ENCODE measurements at regions not wholly inside any gene's neighbourhood (a gene's known extent, or its start where the extent isn't known, plus 50 kb on each side); places are given as distances from the start of the nearest gene placed in this dataset.
A peak's percentile ranks its signal among the peaks of the same experiment; 100 is the strongest.

DNA sequence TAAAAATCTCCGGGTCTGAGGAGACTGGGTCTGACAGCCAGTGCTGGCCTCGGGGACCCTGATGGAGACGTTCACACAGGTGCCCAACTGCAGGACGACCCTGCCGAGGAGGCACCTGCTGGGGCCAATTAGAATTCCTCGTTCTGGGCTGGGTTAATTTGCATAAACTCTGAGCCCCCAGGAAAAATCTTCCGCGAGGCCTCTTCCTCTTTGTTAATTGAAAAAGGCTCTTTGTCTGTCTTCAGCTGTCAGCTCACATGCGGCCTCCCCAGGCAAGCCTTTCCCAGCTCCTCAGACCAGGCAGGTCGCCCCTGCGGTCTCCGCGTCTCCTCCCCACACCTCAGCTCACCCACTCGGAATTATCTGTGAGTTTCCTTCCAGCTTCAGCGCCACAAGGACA, 400.2 kb downstream of the SEC14L1 start:
- DNase-seq: peak in 1 of 2 experiments; percentile 25
- no peaks in the 10 kb centered on the region for H3K9me3 ChIP-seq (replicated peaks)
- H3K36me3 ChIP-seq: no peaks in the 10 kb centered on the region
- H3K4me1 ChIP-seq: no peaks in the 10 kb centered on the region
- no peak overlapping the region for H3K4me3 ChIP-seq
- H3K27me3 ChIP-seq: no peaks in the 10 kb centered on the region; the same call in 1 of the 2 replicates
- H3K27ac ChIP-seq: no peak overlapping the region

DNA sequence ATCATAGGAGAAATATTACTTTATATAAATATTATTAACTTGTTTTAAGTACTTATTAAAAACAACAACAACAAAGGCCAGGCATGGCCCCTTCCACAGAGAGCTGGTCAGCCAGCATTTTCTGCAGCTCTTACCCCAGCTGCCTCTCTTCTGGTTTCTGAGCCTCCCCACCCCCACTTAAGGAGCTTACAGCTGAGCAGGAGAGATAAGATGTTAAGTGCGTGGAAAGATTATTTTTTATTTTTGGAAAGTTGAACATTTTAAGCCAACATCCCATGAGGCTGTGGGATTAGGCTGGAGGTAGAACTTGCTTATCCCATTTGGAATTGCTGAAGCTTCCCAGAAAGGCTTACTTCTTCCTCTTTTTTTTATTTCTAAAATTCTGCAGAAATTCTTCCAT, 401.2 kb downstream of the SEC14L1 start:
- Histone ChIP-seq H3K27me3 (no peaks in the 10 kb centered on the region; the same call in 1 of the 2 replicates), H3K27ac (no peak overlapping the region), H3K36me3 (no peaks in the 10 kb centered on the region), H3K9me3 (replicated peaks) (no peaks in the 10 kb centered on the region), H3K4me3 (no peak overlapping the region), H3K4me1 (no peaks in the 10 kb centered on the region)
- DNase-seq: no peak

DNA sequence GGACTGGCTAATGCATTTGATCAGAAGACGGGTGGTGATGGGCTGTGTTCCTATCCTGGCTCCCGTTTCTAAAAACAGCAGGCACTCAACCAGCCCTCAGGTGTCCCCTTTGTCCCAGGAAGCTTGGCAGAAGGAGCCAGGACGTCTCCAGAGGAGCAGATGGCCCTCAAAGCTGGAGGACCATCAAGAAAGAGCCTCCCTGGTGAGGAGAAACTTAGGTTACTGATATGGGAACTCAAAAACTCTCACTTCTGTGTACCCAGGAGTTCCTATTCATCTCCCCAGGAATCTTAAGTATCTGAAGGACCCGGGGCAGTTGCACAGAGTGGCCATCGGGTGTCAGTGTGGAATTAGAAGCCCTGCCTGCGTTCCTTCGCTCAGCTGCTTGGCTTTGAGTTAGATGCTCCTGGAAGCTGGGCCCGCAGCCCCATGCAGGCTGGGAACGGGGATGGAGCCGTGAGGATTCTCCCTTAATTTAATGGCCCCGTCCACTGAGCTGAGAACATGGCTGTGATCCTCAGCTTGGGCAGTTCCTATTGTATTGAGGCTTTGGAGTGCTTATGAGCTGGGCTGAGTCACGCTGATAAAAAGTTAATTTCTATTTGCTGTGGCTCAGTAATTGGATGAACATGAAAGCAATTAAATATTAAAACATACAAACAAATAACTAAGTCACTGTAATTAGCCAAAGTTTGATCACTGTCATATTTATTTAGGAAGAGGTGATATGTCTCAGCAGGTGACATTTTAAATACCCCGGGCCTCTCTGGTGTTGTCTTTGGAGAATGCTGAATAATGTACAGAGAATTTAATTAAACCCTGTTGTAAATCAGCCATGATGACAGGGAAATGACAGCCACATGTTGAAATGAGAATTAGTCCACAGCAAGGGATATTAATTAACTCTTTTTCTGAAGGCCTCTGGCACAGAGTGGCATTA, 402.1 kb downstream of the SEC14L1 start:
- Histone ChIP-seq H3K27ac (no peak overlapping the region), H3K4me1 (no peaks in the 10 kb centered on the region), H3K27me3 (no peaks in the 10 kb centered on the region; the same call in 1 of the 2 replicates), H3K9me3 (replicated peaks) (no peaks in the 10 kb centered on the region), H3K36me3 (no peaks in the 10 kb centered on the region), H3K4me3 (no peak overlapping the region)
- peak; percentile 84 to 95 for DNase-seq

DNA sequence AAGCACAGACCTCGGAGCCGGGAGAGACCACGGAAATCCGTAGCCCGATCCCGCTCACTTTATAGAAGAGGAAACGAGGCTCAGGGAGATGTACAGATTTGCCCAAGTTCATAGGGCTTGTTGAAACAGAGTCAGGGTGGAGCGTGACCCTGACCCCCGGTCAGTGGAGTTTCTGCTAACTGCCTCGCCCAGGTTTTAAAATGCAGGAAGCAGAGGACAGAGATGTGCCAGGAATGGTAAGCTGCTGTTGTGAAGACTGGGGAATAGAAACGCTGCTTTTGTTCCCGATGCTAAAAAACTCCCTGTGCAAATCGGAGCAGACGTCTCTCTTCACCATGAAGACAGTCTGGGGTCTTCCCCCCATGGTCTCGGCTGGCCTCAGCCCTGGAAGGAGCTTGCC, 403.0 kb downstream of the SEC14L1 start:
- Histone ChIP-seq H3K4me1 (no peaks in the 10 kb centered on the region), H3K36me3 (no peaks in the 10 kb centered on the region), H3K9me3 (replicated peaks) (no peaks in the 10 kb centered on the region), H3K27ac (no peak overlapping the region), H3K27me3 (no peaks in the 10 kb centered on the region), H3K4me3 (no peak overlapping the region)
- DNase-seq: no peak

DNA sequence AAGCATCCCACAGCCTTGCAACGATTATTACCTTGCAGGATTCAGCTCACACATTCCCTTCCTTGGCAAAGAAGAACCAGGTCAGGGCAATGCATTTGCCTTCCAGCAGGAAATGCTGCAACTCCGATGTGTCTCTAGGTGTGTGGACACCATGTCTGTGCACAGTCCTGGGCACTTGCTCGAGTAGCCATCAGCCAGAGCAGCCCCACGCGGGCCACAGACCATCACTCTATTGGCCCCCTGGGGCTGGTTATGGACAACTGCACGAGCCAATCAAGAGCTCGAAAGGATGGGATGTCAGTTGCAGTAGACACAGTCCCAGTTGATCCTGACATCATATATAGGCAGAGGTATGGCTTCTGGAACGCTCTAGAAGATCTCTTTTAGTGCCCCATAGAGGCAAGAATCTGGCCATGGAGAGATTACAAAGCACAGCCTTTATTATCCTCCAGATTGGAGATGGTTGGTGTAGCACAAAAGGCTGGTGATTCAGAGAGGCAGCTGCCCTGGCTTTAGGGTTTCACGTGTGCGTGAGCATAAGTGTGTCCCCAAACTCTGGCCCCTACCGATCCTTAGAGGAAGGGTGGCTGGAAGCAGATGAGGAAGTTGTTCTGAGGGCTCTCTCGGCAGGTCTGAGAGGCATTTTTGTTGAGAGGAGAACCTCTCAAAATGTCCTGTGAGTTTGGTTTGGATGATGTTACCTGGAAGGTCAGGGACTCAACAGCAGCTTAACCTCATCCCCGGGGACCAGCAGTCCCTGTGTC, 403.8 kb downstream of the SEC14L1 start:
- Histone ChIP-seq H3K27ac (no peak overlapping the region), H3K9me3 (replicated peaks) (no peaks in the 10 kb centered on the region), H3K27me3 (peaks cover under 1% of the 10 kb centered on the region; the same call in 1 of the 2 replicates), H3K4me1 (no peaks in the 10 kb centered on the region), H3K4me3 (no peak overlapping the region), H3K36me3 (no peaks in the 10 kb centered on the region)
- no peak for DNase-seq

DNA sequence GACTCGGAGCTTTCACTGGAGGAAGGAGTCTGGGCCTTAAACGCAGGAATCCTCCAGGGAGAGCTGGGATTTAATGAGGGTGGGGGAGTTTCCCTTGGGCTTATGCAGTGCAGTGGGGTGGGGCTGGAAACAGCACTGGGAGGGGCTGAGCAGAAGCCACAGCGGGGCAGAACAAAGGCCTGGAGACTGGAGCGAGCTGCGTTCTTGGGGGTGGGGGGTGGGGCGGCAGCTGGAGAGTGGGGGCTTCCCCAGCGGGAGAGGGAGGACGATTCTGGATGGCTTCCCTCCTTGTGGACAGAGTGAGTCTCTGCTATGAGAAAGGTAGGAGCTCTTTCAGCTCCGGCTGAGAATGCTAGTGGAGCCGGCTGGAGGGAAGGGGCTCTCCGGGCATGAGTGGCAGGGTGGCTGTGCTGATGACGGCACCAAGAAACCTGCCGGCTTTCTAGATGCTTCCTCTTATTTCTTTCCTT, 406.0 kb downstream of the SEC14L1 start:
- no peak for DNase-seq
- H3K4me3 ChIP-seq: no peak overlapping the region
- no peaks in the 10 kb centered on the region for H3K9me3 ChIP-seq (replicated peaks)
- peaks cover 4% of the 10 kb centered on the region; the same call in 1 of the 2 replicates for H3K27me3 ChIP-seq
- H3K36me3 ChIP-seq: no peaks in the 10 kb centered on the region
- no peaks in the 10 kb centered on the region for H3K4me1 ChIP-seq
- H3K27ac ChIP-seq: no peak overlapping the region

DNA sequence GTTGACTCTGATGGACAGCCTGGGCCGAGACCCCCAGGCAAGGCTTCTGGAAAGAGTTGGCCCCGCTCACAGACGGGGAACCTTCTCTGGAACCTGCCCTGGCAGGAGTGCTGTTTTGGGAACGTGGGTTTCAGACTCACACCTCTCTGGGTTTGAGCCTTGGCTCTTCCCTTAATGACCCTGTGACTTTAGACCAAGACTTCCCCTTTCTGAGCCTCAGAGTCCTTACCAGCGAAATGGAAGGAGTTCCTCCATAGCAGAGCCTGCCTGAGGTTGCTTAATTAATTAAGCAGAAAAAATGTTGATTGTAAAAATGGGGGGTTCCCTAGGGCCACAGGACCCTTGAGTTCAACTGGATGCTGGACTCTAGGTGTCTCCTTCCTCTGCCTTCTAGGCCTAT, 408.2 kb downstream of the SEC14L1 start:
- Histone ChIP-seq H3K36me3 (no peaks in the 10 kb centered on the region), H3K9me3 (replicated peaks) (no peaks in the 10 kb centered on the region), H3K4me1 (no peaks in the 10 kb centered on the region), H3K27me3 (peaks cover 4% of the 10 kb centered on the region; the same call in 1 of the 2 replicates), H3K4me3 (no peak overlapping the region), H3K27ac (no peak overlapping the region)
- no peak for DNase-seq

DNA sequence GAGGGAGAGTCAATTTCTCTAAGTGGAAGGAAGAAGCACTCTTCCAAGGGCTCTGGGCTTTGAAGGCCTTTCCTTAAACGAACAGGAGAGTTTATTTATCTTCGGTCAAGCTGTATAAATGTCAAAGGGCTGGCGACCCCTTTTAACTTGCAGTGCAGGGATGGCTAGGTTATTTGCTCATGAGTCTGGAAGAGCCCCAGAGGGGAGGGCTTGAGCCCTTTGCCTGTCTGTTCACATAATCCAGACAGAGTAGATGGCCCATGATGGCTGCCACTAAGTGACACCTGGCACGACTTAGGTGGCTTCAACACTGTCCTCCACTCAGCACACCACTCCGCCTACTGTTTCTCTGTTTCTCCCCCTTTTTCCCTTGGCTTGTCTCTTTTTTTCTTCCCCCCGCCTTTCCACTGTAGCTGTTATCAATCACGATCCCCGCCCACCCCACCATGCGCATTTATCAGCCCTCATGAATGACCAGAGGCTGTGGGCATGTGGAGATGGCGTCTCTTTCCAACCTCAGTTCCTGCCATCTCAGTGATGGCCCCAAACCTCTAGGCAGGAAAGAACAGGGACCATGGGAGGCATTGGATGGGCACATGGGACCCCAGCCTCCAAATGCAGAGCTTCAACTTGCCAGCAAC, 408.7 kb upstream of the TNRC6C start:
- Histone ChIP-seq H3K4me3 (no peak overlapping the region), H3K9me3 (replicated peaks) (no peaks in the 10 kb centered on the region), H3K36me3 (no peaks in the 10 kb centered on the region), H3K4me1 (no peaks in the 10 kb centered on the region), H3K27ac (no peak overlapping the region), H3K27me3 (peaks cover 10% of the 10 kb centered on the region)
- no peak for DNase-seq

DNA sequence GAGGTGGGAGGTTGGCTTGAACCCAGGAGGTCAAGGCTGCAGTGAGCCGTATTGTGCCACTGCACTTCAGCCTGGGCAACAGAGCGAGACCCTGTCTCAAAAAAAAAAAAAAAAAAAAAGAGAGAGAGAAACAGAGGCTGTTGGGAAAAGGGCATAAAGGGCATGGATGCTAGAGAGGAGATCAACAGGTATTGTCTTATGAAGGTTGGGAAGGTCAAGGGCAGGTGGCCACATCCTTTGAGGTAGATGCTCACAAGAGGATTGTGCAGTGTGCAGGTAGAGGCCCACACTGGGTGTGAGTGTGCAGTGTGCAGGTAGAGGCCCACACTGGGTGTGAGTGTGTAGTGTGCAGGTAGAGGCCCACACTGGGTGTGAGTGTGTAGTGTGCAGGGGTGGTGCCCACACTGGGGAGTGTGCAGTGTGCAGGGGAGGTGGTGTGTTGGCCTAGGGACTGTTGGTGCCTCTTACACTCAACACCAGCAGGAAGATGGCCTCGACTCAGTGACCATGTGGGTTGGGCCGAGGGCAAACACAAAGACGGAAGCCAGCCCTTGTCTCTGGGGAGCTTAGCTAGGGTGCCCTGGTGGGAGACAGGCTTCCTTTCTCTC, 404.9 kb upstream of the TNRC6C start:
- peaks cover 35% of the 10 kb centered on the region for H3K27me3 ChIP-seq
- no peaks in the 10 kb centered on the region for H3K36me3 ChIP-seq
- H3K4me3 ChIP-seq: no peak overlapping the region
- H3K9me3 ChIP-seq (replicated peaks): no peaks in the 10 kb centered on the region
- no peak overlapping the region for H3K27ac ChIP-seq
- no peaks in the 10 kb centered on the region for H3K4me1 ChIP-seq
- no peak for DNase-seq

DNA sequence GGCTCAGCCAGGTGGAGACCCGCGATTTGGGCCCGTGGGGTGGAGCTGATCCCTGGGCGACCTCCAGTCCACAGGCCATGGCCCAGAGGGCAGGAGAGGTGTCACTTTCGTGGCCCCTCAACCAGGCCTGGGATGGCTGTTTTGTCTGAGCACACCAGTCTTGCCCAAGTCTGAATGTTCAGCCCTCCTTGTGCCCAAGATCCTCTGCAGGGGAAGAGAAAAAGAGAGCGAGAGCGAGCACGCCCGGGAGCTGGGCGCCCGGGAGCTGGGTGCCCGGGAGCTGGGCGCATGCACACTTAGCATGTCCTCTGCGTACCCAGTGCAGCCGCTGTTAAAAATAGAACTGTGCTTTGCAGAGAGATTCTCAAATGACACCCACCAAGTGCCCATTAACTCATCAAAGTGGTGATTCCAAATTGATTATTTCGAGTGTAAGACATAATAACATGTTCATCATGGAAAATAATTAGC, 403.3 kb upstream of the TNRC6C start:
- Histone ChIP-seq H3K4me3 (no peak overlapping the region), H3K27me3 (peaks cover 43% of the 10 kb centered on the region), H3K4me1 (no peaks in the 10 kb centered on the region; the same call in 1 of the 2 replicates), H3K9me3 (replicated peaks) (no peaks in the 10 kb centered on the region; the same call in 1 of the 2 replicates), H3K27ac (no peak overlapping the region), H3K36me3 (no peaks in the 10 kb centered on the region)
- no peak for DNase-seq

DNA sequence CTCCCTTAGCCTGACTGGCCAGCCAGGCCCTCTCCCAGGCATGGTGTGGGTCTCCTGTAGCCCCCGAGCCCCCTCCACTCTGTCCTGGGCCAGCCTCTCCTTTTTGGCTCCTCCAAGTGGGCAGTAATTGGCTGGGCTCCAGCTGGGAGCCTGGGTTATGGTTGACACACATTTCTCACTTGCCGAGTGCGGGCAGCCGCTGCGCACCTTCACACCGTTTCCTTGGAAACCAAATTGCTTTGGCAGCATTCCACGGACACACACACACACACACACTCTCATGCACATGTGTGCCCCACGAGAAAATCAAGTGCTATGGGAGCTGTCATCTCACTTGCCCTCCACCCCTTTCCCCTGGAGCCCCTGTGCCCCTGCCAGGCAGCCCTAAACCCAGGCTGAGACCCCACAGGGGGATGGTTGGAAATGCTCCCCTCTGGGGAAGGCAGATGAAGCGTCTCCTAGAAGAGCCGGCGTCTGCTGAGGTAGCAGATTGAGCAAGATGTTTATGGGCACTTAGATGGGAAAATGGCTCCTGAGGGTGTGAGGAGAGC, 402.7 kb upstream of the TNRC6C start:
- no peaks in the 10 kb centered on the region; the same call in 1 of the 2 replicates for H3K9me3 ChIP-seq (replicated peaks)
- no peak overlapping the region for H3K4me3 ChIP-seq
- H3K27ac ChIP-seq: no peak overlapping the region
- no peaks in the 10 kb centered on the region; the same call in 1 of the 2 replicates for H3K4me1 ChIP-seq
- H3K27me3 ChIP-seq: peaks cover 46% of the 10 kb centered on the region
- peak; percentile 42 to 48 for DNase-seq
- H3K36me3 ChIP-seq: no peaks in the 10 kb centered on the region

DNA sequence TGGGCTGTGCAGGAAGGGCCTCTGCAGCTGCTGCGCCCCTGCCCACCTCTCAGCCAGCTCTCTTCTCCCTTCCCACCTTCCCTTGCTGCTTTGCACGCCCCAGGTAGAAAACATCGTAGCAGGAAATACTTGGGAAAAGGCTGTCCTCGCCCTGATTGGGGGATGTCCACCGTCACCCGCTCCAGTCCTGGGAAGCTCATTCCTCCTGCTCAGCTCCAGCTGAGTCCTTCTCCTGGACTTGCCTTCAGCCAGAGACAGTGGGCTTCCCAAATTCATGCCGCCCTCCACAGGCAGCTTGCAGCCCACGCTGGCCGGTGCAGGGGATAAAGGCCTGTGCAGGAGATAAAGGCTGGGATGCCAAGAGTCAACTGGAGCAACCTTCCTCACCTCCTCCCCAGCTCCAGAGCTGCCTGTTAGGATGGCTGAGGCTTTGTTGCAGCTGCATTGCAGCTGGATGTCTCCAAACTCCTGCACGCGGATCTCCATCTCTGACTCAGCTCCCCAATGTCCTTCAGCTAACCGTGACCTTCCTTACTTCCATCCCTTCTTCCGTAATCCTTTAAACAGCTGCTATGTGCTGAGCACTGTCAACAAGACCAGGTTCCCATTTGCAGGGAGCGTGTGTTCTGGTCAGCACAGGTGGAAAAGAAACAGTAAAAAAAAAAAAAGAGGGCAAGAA, 402.0 kb upstream of the TNRC6C start:
- H3K36me3 ChIP-seq: no peaks in the 10 kb centered on the region
- no peak for DNase-seq
- no peak overlapping the region for H3K4me3 ChIP-seq
- H3K27ac ChIP-seq: no peak overlapping the region
- peaks cover 46% of the 10 kb centered on the region for H3K27me3 ChIP-seq
- no peaks in the 10 kb centered on the region; the same call in 1 of the 2 replicates for H3K4me1 ChIP-seq
- no peaks in the 10 kb centered on the region; the same call in 1 of the 2 replicates for H3K9me3 ChIP-seq (replicated peaks)

DNA sequence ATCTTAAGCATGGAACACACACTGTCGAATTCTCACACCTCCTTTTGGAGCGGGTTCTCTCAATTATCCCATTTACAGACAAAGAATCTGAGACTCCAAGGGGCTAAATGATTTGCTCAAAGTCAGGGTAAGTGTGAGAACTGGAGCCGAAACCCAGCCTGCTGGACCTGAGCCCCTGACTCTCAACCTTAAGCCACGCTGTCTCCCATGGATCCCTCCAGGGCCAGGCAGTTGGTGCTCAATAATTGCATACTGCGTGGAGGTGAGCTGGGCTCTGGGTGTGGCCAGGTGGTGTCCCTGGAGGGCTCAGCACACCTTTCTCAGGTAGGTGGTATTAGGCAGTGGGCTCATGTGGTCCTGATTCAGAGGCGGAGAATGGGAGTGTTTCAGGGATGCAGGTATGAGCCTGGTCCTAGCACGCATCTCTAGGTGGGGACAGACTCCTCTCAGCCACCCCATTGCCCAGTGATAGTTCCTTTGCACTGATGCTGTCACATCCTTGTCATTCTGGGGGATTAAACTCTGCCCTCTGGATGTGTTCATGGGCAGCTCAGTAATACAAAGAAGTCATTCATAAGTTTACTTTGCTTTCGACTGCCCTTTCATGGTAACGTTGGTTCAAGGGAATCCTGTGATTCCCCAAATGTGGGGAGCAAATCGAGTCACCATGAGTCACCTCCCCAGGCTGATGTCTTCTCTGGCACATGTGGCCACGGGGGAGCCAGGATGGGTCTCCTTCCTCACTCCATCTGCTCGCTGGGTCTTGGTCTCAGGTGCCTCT, 399.5 kb upstream of the TNRC6C start:
- Histone ChIP-seq H3K4me3 (no peak overlapping the region), H3K4me1 (no peaks in the 10 kb centered on the region; the same call in 1 of the 2 replicates), H3K27me3 (peaks cover 46% of the 10 kb centered on the region), H3K27ac (no peak overlapping the region), H3K36me3 (no peaks in the 10 kb centered on the region), H3K9me3 (replicated peaks) (no peaks in the 10 kb centered on the region; the same call in 1 of the 2 replicates)
- no peak for DNase-seq
